OCI-LY1 (cell line): ENCODE measurements at regions not wholly inside any gene's neighbourhood (a gene's known extent, or its start where the extent isn't known, plus 50 kb on each side); places are given as distances from the start of the nearest gene placed in this dataset.

Experiments used
- EZH2 ChIP-seq: fragments of 200-600 bp; sonication (generic), shearing (Covaris generic); IDR thresholded peaks from 2 replicates; pipeline ENCODE4 v1.8.0; 2017; ENCODE audit warnings: borderline replicate concordance, mixed run types, mild to moderate bottlenecking, antibody characterized with exemption, low read length, moderate library complexity, mixed read lengths
- TF ChIP-seq, protein P1 (sequence below): fragments of 200-600 bp; sonication (generic), shearing (Covaris generic); IDR thresholded peaks from 2 replicates; pipeline ENCODE4 v1.5.1; 2017; ENCODE audit warnings: mild to moderate bottlenecking, antibody characterized with exemption, low read length, moderate library complexity, mixed read lengths

- TF ChIP-seq, protein P1, sequence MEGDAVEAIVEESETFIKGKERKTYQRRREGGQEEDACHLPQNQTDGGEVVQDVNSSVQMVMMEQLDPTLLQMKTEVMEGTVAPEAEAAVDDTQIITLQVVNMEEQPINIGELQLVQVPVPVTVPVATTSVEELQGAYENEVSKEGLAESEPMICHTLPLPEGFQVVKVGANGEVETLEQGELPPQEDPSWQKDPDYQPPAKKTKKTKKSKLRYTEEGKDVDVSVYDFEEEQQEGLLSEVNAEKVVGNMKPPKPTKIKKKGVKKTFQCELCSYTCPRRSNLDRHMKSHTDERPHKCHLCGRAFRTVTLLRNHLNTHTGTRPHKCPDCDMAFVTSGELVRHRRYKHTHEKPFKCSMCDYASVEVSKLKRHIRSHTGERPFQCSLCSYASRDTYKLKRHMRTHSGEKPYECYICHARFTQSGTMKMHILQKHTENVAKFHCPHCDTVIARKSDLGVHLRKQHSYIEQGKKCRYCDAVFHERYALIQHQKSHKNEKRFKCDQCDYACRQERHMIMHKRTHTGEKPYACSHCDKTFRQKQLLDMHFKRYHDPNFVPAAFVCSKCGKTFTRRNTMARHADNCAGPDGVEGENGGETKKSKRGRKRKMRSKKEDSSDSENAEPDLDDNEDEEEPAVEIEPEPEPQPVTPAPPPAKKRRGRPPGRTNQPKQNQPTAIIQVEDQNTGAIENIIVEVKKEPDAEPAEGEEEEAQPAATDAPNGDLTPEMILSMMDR = no peak
- no peak for TF ChIP-seq EZH2
Measured at GRCh38 chr4:188767496-188767895, 628.3 kb downstream of the TRIML1 start.
